GM18907 (cell line): ENCODE measurements at regions not wholly inside any gene's neighbourhood (a gene's known extent, or its start where the extent isn't known, plus 50 kb on each side); places are given as distances from the start of the nearest gene placed in this dataset.

Experiments used
- ATAC-seq: cut with Tn5 transposase; IDR thresholded peaks from one replicate; pipeline ENCODE4 v1.9.1; 2021; ENCODE audit warnings: mild to moderate bottlenecking, moderate library complexity; ENCODE audit not compliant: unreplicated experiment

DNA sequence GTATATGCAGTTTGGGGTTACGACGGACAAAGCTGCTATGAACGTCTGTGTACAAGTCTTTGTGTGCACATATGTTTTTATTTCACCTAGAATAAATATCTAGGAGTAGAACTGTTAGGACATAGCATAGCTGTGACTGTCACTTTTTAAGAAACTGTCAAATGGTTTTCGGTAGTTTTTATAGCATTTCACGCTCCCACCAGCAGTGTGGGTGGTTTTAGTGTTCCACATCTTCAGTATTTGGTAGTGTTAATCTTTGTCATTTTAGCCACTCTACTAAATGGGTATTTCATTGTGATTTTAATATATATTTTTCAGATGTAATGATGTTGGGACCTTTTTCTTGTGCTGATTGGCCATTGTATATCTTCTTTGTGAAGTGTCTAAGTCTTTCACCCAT is 109.1 kb upstream of the BCAT1 start:
- no peak for ATAC-seq

DNA sequence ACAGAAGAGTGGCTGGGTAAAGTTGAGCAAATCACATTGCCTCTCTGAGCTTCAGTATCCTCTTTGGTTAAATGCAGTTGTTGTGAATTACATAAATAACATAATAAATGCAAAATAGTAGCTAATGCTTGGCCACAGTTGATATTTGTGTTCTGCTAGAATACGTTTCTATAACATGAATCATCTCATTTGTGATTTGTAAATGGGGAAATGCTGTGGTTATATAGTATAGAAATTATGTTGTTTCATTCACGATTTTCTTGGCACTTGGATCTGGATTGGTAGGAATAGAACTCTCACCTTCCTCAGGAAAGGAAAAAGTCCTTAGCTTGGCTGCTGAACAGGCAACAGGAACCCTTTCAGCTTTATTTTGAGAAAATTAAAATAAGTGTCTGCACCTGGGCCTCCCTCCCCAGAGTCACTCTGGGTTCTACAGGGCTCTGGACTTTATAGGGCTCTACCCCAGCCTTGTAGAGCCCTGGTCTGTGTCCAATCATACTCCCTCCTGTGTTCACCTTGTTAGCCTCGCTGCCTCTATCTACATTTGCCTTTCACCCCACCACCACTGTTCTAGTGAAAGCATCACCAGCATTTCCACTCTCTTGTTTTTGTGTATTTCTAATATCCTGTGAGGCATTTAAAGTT is 107.7 kb upstream of the BCAT1 start:
- no peak for ATAC-seq

DNA sequence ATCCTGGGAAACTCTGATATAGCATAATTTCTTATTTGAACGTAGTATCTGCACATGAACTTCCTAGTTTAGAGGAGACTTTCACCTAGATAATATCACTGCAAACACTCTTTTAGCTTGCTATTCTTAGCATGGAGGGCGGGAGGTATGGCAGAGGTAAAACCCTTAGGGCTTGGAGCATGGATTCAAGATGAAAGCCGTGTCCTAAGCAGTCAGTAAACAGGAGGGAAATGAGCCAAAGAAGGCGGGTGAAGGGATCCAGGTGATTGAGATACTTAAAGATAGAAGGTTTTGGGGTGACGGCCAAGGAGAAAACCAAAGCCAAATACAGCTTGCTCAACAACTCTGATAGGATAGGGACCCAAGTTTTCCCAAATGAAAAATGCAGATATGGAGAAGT is 107.1 kb upstream of the BCAT1 start:
- no peak for ATAC-seq

DNA sequence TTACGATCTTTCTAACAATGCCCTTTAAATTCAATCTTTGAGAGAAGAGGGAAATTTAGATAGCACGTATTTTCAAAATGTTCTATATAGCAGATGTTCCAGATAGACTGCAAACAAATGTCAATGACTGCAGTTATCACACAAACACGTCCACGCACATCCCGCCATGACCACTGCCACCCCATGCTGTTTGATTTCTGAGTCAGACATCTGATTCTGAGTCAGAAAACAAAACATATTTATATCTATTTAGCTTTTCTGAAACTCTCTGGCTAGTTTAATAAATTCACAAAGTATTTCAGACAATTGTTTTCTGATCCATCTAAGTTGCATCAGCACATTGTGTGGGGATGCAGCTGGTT is 105.9 kb upstream of the BCAT1 start:
- ATAC-seq: no peak

DNA sequence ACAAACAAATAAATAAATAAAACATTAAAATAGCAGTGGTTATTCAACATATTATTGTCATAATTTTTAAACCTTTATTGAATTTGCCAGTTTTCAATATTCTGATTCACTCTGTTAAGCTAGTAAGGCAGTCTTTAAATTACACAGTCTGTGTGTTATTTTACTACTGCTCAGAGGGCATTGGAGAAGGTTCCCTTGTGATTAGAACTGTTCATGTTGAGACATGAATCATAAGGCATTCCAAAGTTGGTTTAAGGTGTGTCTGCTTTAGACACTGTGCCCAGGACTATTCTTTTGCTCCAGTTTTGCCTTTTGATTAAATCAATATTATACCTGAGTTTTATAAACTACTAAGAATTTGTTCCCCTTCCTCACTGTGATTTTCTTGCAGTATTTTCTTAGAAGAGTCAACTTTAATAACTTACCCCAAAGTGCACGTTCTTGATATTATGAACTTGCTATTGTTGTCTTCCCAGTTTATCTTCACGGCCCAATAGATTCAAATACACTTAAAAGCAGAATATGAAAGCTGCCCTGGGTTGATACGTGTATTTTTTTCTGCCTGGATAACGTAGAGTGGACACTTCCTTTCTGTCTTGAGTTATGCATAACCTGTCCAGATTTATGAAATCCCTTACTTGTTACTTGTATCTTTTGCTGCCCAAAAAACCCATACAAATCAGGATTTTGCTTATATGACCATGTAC is 105.3 kb upstream of the BCAT1 start:
- ATAC-seq: no peak

DNA sequence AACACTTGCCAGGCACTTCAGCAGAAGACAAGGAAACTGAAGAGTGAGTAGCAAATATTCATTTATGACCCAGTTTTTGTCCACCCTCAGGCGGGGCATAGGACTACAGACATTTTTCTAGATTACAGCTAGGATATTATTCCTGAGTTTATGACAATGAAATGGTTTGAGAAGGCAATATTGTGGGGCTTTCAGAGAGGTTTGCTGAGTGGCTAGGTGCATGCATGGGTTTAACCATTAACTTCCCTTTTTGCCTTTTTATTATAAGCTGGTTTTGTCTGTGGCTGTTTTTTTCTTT is 104.0 kb upstream of the BCAT1 start:
- no peak for ATAC-seq

- ATAC-seq: peak; percentile 77
These were observed 103.5 kb upstream of the BCAT1 start for GRCh38 chr12:25052196-25052913.

- ATAC-seq: peak; percentile 70
These were observed 102.8 kb upstream of the BCAT1 start for GRCh38 chr12:25051656-25052195.

- ATAC-seq: no peak
These were observed 102.3 kb upstream of the BCAT1 start for GRCh38 chr12:25051171-25051570.

GRCh38 chr12:25045869-25046268 is 97.0 kb upstream of the BCAT1 start:
- no peak for ATAC-seq

DNA sequence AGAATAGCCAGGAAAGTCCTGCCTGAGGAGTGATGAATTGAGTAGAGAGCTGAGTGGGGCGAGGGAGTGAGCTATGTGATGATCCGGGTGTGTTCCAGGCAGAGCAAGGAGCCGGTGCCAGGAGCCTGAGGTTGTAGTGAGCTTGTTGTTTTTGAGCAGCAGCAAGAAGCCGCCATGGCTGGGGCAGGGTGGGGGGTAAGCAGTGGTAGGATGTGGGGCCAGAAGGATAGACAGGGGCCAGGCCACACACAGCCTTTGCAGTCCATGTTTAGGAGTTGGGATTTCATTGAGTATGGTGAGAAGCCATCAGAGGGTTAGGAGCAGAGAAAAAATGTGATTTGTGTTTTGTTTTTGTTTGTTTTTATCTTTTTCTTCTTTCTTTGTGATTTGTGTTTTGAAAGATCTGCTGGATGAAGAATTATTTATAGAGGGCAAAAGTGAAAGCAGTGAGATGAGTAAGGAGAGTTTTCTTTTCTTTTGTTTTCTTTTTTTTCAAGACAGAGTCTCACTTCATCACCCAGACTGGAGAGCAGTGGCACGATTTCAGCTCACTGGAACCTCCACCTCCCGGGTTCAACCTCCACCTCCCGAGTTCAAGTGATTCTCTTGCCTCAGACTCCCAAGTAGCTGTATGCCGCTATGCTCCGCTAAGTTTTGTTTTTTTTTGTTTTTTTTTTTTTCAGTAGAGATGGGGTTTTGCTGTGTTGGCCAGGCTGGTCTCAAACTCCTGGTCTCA is 92.3 kb upstream of the BCAT1 start:
- ATAC-seq: peak; percentile 78

DNA sequence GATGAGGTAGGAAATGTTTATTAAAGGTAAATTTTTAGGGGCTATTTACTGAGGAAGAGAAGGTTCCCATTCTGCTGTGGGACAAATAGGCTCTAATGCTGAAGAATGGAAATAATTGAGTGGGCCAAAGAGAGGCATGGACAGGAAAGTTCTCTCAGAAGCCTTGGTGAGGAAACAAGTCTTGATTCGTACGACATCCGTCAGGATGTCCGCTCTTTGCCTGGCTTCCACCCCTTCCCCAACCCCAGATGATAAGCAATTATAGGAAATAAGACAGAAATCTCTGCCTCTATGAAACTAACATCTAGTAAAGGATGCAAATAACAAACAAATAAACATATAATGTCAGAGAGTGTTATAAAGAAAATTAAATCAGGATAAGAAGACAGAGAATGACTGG is 91.7 kb upstream of the BCAT1 start:
- ATAC-seq: no peak

DNA sequence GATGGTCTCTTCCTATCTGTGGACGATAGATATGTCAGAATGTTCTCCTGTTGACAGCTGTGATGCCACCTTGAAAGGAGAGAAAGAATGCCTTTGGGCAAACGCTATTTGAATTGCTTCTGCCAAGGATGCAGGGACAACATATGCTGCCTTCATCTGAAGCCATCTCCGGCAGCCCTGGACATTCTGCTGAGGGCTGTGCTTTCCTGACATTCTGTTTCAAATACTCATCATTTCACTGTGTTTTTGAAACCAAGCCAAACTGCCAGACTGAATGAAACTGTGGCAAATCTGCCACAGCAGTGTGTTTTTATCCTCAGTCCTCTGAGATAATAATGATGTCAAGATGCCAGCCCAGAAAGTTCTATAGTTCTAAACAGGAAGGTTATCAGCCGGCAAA is 85.8 kb upstream of the BCAT1 start:
- ATAC-seq: no peak

GRCh38 chr12:25025951-25026490 is 77.1 kb upstream of the BCAT1 start:
- ATAC-seq: no peak

DNA sequence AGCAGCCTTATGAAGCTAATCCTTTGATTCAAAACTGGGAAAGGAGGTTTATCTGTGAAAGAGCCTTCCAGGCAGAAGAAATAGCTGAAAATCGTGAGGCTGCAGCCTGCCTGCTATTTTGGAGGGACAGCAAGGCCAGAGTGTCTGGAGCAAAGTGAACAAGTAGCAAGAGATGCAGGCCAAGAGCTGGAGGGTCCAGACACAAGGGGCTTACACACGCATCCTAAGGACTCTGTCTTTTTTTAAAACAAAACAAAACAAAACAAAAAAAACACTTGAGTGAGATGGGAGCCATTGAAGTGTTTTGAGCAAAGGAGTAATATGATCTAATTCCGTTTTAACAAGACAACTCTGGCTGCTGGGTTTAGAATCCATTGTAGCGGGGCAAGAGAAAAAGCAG is 76.4 kb upstream of the BCAT1 start:
- no peak for ATAC-seq

- no peak for ATAC-seq
These were observed 74.9 kb upstream of the BCAT1 start for GRCh38 chr12:25023808-25024207.

GRCh38 chr12:25020621-25021243 is 71.8 kb upstream of the BCAT1 start:
- peak; percentile 86 for ATAC-seq

- ATAC-seq: no peak
These were observed 69.2 kb upstream of the BCAT1 start for GRCh38 chr12:25018146-25018545.

GRCh38 chr12:25017336-25017735 is 68.4 kb upstream of the BCAT1 start:
- ATAC-seq: no peak

DNA sequence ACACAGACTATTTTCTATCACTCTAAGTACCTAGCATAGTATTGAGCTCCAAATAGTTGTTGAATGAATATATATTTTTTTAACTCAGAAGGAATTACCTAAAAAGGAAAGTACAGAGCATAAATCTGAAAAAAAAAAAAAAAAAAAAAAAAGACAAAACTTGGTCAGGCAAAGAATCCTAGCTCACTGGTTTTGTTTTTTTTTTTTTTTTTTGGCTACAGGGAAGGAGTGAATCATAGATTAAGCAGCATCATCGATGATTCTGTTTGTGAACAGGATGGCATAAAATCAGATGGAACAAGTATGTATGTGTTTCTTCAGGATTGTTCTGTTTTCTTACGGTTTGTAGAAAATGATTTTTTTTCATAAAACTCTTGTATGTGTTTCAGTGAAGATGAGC is 66.1 kb upstream of the BCAT1 start:
- ATAC-seq: no peak

DNA sequence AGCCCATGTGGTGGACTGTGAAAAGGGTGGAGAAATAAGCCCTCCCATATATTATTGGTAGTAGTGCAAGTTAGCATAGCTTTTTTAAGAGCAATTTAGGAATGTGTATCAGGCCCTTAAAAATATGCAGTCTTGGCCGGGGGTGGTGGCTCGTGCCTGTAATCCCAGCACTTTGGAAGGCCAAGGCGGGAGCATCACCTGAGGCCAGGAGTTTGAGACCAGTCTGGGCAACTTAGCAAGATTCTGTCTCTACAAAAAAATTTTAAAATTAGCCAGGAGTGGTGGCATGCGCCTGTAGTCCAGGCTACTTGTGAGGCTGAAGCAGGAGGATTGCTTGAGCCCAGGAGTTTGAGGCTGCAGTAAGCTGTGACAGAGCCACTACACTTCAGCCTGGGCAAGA is 64.2 kb upstream of the BCAT1 start:
- no peak for ATAC-seq
